Chondrocyte (in vitro differentiated cells): ENCODE measurements at regions not wholly inside any gene's neighbourhood (a gene's known extent, or its start where the extent isn't known, plus 50 kb on each side); places are given as distances from the start of the nearest gene placed in this dataset.
A peak's percentile ranks its signal among the peaks of the same experiment; 100 is the strongest.

ENCODE experiments used
- DNase-seq: peaks from one replicate; pipeline ENCODE4 v3.0.0; 2021; ENCODE audit warnings: mixed read lengths, low spot score
- H3K27ac Mint-ChIP-seq: one replicate; pipeline ENCODE4 v1.8.0; 2021; ENCODE audit warnings: mild to moderate bottlenecking, moderate library complexity, mixed read lengths; ENCODE audit not compliant: unreplicated experiment
- H3K27me3 Mint-ChIP-seq: 2 replicates; pipeline ENCODE4 v1.8.0; 2021; ENCODE audit warnings: low read depth, mixed read lengths
- H3K36me3 Mint-ChIP-seq: 2 replicates; pipeline ENCODE4 v1.8.0; 2021; ENCODE audit warnings: low read depth, mixed read lengths
- H3K4me1 Mint-ChIP-seq: 2 replicates; pipeline ENCODE4 v1.8.0; 2021; ENCODE audit warnings: low read depth, mild to moderate bottlenecking, mixed read lengths
- H3K4me3 Mint-ChIP-seq: one replicate; pipeline ENCODE4 v1.8.0; 2021; ENCODE audit warnings: mild to moderate bottlenecking, moderate library complexity, mixed read lengths; ENCODE audit not compliant: unreplicated experiment
- H3K9me3 Mint-ChIP-seq: 2 replicates; pipeline ENCODE4 v1.8.0; 2021; ENCODE audit warnings: low read depth, mixed read lengths
- CTCF ChIP-seq: fragments of 200-600 bp; sonication (generic); IDR thresholded peaks from 2 replicates; pipeline ENCODE4 v1.5.0; 2021; ENCODE audit warnings: antibody characterized with exemption, mild to moderate bottlenecking, moderate library complexity

- no peak overlapping the region for H3K4me3 Mint-ChIP-seq
- peaks cover 2% of the 10 kb centered on the region for H3K27me3 Mint-ChIP-seq
- no peak for TF ChIP-seq CTCF
- no peak for DNase-seq
- H3K9me3 Mint-ChIP-seq = peaks cover 2% of the 10 kb centered on the region
- H3K27ac Mint-ChIP-seq = no peak overlapping the region
- H3K36me3 Mint-ChIP-seq = no peaks in the 10 kb centered on the region
- no peaks in the 10 kb centered on the region for H3K4me1 Mint-ChIP-seq
These were observed 210.4 kb upstream of the ARRDC4 start for GRCh38 chr15:97750060-97750459.

GRCh38 chr15:97755726-97756125 lies 204.8 kb upstream of the ARRDC4 start:
- Mint-ChIP-seq H3K27ac (no peak overlapping the region), H3K27me3 (peaks cover 16% of the 10 kb centered on the region), H3K36me3 (peaks cover 2% of the 10 kb centered on the region), H3K4me3 (no peak overlapping the region), H3K4me1 (peaks cover 6% of the 10 kb centered on the region), H3K9me3 (peaks cover 2% of the 10 kb centered on the region)
- DNase-seq = no peak
- no peak for TF ChIP-seq CTCF

- H3K4me1 Mint-ChIP-seq = peaks cover 8% of the 10 kb centered on the region
- peaks cover 2% of the 10 kb centered on the region for H3K9me3 Mint-ChIP-seq
- no peak for TF ChIP-seq CTCF
- no peak for DNase-seq
- H3K27ac Mint-ChIP-seq = peak overlapping the region; percentile 69
- H3K4me3 Mint-ChIP-seq = no peak overlapping the region
- peaks cover 2% of the 10 kb centered on the region for H3K36me3 Mint-ChIP-seq
- H3K27me3 Mint-ChIP-seq = peaks cover 14% of the 10 kb centered on the region
These were observed 201.1 kb upstream of the ARRDC4 start for GRCh38 chr15:97759363-97759762.

GRCh38 chr15:97761110-97761509 lies 199.4 kb upstream of the ARRDC4 start:
- no peak for DNase-seq
- Mint-ChIP-seq H3K27ac (no peak overlapping the region), H3K9me3 (peaks cover 2% of the 10 kb centered on the region), H3K36me3 (peaks cover 2% of the 10 kb centered on the region), H3K4me1 (peaks cover 8% of the 10 kb centered on the region), H3K4me3 (no peak overlapping the region), H3K27me3 (peaks cover 14% of the 10 kb centered on the region)
- no peak for TF ChIP-seq CTCF

- Mint-ChIP-seq H3K27ac (no peak overlapping the region), H3K9me3 (peaks cover 5% of the 10 kb centered on the region), H3K36me3 (no peaks in the 10 kb centered on the region), H3K4me1 (no peaks in the 10 kb centered on the region), H3K27me3 (no peaks in the 10 kb centered on the region), H3K4me3 (no peak overlapping the region)
- DNase-seq = no peak
- no peak for TF ChIP-seq CTCF
These were observed 177.3 kb upstream of the ARRDC4 start for GRCh38 chr15:97783240-97783639.
